HL-60 (cell line): ENCODE measurements at regions not wholly inside any gene's neighbourhood (a gene's known extent, or its start where the extent isn't known, plus 50 kb on each side); places are given as distances from the start of the nearest gene placed in this dataset.

ENCODE experiments used
- GABPA ChIP-seq: IDR thresholded peaks from 2 replicates; pipeline ENCODE4 v1.6.1; 2012; ENCODE audit warnings: low read depth
- POLR2AphosphoS5 ChIP-seq: IDR thresholded peaks from 2 replicates; pipeline ENCODE4 v1.6.1; 2012; ENCODE audit warnings: low read depth
- TF ChIP-seq, protein P1 (sequence below): IDR thresholded peaks from one replicate; pipeline ENCODE4 v1.5.1; 2011; ENCODE audit warnings: low read length, control low read depth, inconsistent platforms; ENCODE audit not compliant: insufficient read depth

DNA sequence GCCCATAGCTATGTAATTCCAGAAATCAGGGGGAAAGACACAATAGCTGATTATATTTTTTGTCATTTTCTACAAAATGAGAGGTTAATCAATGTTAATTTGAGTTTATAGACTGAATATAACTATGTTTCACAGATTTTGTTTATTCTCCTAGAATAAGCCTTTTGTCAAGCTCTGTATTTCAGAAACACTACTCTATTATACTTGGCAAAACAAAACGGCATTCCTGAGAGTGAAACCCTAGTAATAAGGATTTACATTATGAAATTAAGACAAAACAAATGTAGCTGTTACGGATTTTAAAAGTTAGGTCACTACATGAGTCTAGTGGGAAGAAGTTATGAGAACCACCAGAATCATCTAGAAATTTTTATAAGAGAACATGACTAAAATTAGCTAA lies 334.2 kb downstream of the KLF12 start:
- TF ChIP-seq, protein P1, sequence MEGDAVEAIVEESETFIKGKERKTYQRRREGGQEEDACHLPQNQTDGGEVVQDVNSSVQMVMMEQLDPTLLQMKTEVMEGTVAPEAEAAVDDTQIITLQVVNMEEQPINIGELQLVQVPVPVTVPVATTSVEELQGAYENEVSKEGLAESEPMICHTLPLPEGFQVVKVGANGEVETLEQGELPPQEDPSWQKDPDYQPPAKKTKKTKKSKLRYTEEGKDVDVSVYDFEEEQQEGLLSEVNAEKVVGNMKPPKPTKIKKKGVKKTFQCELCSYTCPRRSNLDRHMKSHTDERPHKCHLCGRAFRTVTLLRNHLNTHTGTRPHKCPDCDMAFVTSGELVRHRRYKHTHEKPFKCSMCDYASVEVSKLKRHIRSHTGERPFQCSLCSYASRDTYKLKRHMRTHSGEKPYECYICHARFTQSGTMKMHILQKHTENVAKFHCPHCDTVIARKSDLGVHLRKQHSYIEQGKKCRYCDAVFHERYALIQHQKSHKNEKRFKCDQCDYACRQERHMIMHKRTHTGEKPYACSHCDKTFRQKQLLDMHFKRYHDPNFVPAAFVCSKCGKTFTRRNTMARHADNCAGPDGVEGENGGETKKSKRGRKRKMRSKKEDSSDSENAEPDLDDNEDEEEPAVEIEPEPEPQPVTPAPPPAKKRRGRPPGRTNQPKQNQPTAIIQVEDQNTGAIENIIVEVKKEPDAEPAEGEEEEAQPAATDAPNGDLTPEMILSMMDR: no peak
- TF ChIP-seq GABPA (no peak), POLR2AphosphoS5 (no peak)
